Fibroblast of lung (primary cell): ENCODE measurements at regions not wholly inside any gene's neighbourhood (a gene's known extent, or its start where the extent isn't known, plus 50 kb on each side); places are given as distances from the start of the nearest gene placed in this dataset.

ENCODE experiments used
- EZH2 ChIP-seq: IDR thresholded peaks from 2 replicates; pipeline ENCODE4 v1.5.1; 2012; ENCODE audit warnings: low read length, control low read depth, mild to moderate bottlenecking; ENCODE audit errors: missing control alignments
- TF ChIP-seq, protein P1 (sequence below), 2 donors: IDR thresholded peaks in 1 of 2; conservative IDR thresholded peaks in 1 of 2; 1 replicate in 1 of 2; 2 replicates in 1 of 2; pipeline ENCODE4 v1.5.1; 2011 to 2012; ENCODE audit warnings: low read length in 2 of 2, control low read depth in 1 of 2, inconsistent platforms in 1 of 2, low read depth in 1 of 2, mild to moderate bottlenecking in 1 of 2

DNA sequence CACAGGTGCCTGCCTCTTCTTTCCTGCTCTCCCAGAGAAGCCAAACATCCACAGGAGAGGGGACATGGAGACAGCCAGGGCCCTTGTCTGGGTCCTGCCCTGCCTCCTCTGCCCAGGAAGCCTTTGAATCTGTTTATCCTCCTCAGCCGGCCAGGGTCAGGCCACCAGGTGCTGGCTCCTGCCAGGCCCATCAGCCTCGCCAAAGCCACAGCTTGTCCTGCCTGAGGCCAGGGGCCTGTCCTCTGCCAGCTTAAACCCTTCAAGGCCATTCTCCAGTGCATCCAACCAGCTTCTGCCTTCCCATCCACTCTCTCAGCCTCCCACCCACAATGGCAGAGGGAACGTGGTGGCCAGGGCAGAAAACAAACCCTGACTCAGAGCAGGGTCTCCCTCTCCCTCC is 254.6 kb downstream of the ANKRD60 start:
- TF ChIP-seq, protein P1, sequence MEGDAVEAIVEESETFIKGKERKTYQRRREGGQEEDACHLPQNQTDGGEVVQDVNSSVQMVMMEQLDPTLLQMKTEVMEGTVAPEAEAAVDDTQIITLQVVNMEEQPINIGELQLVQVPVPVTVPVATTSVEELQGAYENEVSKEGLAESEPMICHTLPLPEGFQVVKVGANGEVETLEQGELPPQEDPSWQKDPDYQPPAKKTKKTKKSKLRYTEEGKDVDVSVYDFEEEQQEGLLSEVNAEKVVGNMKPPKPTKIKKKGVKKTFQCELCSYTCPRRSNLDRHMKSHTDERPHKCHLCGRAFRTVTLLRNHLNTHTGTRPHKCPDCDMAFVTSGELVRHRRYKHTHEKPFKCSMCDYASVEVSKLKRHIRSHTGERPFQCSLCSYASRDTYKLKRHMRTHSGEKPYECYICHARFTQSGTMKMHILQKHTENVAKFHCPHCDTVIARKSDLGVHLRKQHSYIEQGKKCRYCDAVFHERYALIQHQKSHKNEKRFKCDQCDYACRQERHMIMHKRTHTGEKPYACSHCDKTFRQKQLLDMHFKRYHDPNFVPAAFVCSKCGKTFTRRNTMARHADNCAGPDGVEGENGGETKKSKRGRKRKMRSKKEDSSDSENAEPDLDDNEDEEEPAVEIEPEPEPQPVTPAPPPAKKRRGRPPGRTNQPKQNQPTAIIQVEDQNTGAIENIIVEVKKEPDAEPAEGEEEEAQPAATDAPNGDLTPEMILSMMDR (conservative IDR thresholded peaks at IDR 0.05 in 1 of 2, IDR thresholded peaks at IDR 0.05 in 1 of 2; ENCODE audit: low read depth in 1 of 2, low read length in 2 of 2) = no peak
- no peak for TF ChIP-seq EZH2
